MG63 (cell line): ENCODE measurements at regions not wholly inside any gene's neighbourhood (a gene's known extent, or its start where the extent isn't known, plus 50 kb on each side); places are given as distances from the start of the nearest gene placed in this dataset.

ENCODE experiments used
- DNase-seq: peaks from one replicate; pipeline ENCODE4 v3.0.0-alpha.2; 2020
- H3K27me3 ChIP-seq: fragments of 250-450 bp; sonication (Bioruptor Pico); 2 replicates; pipeline ENCODE4 v1.5.1; 2020; ENCODE audit warnings: mild to moderate bottlenecking, moderate library complexity
- H3K36me3 ChIP-seq: fragments of 250-450 bp; sonication (Bioruptor Pico); 2 replicates; pipeline ENCODE4 v1.5.1; 2020; ENCODE audit warnings: mild to moderate bottlenecking, moderate library complexity
- H3K4me3 ChIP-seq: fragments of 250-450 bp; sonication (Bioruptor Pico); 2 replicates; pipeline ENCODE4 v1.5.1; 2020; ENCODE audit warnings: mild to moderate bottlenecking, moderate library complexity
- H3K9me3 ChIP-seq: fragments of 250-450 bp; sonication (Bioruptor Pico); 2 replicates; pipeline ENCODE4 v1.5.1; 2020; ENCODE audit warnings: mild to moderate bottlenecking, moderate library complexity

DNA sequence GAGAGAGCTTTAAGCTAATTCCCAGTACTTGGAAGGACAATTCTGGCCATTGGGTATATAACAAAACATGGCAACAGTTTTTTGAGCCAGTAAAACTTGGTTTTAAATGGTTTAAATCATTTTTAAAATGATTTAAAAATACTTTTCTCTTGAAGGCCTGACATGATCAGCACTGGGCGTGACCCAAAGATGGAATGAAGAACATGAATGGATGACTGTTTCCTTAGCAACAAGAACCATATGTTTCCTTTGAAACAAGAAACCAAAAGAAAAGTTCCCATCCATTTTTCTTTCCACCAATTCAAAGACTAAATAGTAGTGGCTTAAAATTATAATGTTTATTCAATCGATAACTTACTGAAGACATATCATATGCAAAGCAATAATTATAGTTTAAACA lies 348.3 kb upstream of the FIGN start:
- no peaks in the 10 kb centered on the region for H3K9me3 ChIP-seq
- no peak overlapping the region for H3K4me3 ChIP-seq
- H3K27me3 ChIP-seq = no peaks in the 10 kb centered on the region; the same call in 1 of the 2 replicates
- no peak for DNase-seq
- no peaks in the 10 kb centered on the region for H3K36me3 ChIP-seq

DNA sequence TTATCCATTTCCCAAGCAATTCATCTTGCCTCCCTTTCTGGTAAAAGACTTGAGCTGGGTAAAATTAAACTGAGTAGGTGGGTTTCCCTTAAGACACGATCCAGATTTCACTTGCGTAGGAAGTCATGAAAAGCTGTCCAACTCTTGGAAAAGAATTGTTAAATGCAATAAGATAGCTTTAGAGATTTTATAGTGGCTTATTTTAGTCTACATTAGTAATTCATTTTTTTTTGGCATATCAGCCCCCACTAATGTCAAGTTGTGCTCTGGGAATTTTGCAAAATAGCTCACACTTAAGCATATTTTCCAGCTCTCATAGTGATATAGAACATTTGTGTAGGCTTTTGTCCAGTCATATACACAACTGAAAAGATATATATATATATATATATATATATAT lies 344.7 kb upstream of the FIGN start:
- Histone ChIP-seq H3K4me3 (no peak overlapping the region), H3K9me3 (no peaks in the 10 kb centered on the region), H3K27me3 (no peaks in the 10 kb centered on the region; the same call in 1 of the 2 replicates), H3K36me3 (no peaks in the 10 kb centered on the region)
- no peak for DNase-seq

DNA sequence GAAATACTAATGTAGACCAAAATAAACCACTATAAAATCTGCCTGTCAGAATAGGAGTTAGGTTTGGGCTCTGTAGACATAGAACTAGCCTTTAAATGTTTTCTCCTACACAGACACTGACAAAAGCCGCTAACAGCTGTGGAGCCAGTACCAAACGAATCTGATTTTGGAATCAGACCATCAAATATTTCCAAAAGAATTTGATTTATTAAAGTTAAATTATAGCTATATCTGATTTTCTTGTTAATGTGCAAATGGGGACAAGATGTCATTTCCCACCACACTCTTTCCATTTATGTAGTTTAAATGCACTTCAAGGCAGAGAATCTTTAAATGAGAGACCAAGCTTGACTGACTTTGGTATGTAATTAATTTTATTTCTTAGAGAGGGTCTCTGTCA lies 343.4 kb upstream of the FIGN start:
- H3K27me3 ChIP-seq = no peaks in the 10 kb centered on the region; the same call in 1 of the 2 replicates
- H3K4me3 ChIP-seq = no peak overlapping the region
- DNase-seq = no peak
- no peaks in the 10 kb centered on the region for H3K9me3 ChIP-seq
- H3K36me3 ChIP-seq = no peaks in the 10 kb centered on the region

DNA sequence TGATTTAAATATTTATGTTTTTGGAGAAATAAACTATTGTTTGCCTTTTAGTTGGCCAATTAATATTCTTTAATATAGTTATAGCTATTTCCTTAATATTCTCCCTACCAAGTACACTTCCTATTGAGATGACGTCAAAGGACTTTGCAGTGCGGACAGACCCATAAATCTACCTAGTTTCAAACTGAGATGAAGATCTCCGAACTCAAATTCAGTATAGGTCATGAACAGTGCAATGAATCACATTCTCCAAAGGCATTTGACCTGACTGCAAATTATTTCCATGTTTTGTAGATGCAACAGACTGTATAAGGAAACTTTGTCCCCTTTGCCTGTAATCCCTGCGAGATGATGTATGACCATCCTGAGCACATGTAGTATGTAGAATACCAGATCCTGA lies 342.6 kb upstream of the FIGN start:
- Histone ChIP-seq H3K36me3 (no peaks in the 10 kb centered on the region), H3K27me3 (no peaks in the 10 kb centered on the region; the same call in 1 of the 2 replicates), H3K9me3 (no peaks in the 10 kb centered on the region), H3K4me3 (no peak overlapping the region)
- DNase-seq = no peak

DNA sequence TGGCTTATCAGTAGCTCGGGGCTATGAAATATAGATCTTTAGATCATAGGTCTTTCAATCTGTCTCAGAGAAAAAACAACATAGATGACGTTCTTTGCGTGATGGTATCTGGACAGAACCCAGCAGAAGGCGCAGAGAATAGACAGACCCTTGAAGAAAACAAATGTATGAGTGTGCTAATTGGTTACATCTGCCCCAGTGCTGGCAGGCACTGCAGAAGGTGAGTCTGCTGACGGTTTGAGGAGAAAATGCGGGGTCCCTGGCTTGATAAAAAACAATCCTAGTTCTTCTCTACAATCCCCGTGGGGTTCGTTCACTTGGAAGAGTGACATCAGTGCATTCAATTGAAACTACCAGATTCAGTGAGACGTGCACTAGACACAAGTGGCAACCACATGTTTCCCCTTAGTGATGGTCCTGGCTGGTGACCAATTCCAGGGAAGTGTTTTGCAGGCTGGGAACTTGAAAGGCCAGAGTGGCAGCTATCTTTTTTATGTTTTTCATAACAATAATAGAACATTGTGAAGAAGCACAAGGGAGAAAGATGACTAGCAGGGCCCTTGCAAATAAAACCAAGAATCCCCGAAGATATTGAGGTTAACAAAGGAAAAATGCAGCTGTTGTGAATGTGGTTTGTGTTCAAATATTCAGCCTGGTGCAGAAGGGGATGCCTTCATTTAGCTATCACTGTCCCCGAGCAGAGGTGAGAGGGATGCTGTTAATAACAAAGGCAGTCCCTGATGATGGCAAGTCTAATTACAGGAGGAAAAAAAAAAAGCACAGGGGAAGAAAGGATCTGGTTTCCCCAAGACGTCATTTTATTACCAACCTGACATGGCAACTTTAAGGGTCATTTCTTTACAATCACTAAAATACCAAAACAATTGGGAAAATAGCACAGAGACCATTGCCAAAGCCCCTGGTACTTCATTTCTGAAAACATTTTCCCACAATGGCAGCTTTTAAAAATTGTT lies 337.6 kb upstream of the FIGN start:
- no peaks in the 10 kb centered on the region for H3K27me3 ChIP-seq
- no peak for DNase-seq
- H3K4me3 ChIP-seq = no peak overlapping the region
- H3K36me3 ChIP-seq = no peaks in the 10 kb centered on the region
- H3K9me3 ChIP-seq = no peaks in the 10 kb centered on the region

DNA sequence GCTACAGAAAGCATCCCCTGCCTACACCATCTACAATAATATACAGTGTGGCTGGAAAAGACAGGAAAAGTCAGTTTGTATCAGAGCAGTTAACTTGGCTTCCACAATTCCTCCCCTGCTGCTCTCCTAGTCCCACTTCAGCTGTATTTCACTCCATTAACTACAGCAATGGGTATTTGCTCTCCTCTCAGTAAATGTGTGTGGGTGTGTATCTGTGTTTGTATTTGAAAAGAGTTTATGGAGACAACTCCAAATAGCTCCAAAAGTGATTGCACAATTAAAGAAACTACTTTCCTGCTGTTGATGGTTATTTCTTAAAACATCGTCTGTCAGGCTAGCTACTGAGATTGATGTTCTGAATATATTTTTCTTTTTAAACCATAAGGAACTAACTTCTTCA lies 333.7 kb upstream of the FIGN start:
- DNase-seq = no peak
- no peaks in the 10 kb centered on the region for H3K36me3 ChIP-seq

DNA sequence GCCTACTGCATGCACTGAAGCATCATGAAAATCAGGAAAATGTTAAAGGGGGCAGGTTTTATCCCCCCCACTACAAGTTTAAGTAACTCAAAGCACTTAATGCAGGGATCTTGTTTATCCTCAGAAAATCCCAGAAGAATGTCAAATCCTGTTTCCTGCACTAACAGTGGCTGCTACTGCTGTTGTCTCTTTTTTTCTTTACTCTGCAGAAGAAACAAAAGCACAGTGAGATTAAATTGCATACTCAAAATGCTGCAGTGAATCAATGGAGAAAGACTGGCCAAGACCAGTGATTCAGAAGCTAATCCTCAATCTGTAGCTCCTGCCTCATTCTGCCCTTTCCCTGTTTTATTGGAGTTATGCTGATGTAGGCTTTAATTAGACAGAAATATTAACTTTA lies 332.3 kb upstream of the FIGN start:
- Histone ChIP-seq H3K27me3 (no peaks in the 10 kb centered on the region), H3K36me3 (no peaks in the 10 kb centered on the region), H3K9me3 (no peaks in the 10 kb centered on the region), H3K4me3 (no peak overlapping the region)
- DNase-seq = no peak

More for the DNA sequence above, 333.7 kb upstream of the FIGN start:
- no peak overlapping the region for H3K4me3 ChIP-seq
- H3K9me3 ChIP-seq = no peaks in the 10 kb centered on the region
- H3K27me3 ChIP-seq = no peaks in the 10 kb centered on the region

DNA sequence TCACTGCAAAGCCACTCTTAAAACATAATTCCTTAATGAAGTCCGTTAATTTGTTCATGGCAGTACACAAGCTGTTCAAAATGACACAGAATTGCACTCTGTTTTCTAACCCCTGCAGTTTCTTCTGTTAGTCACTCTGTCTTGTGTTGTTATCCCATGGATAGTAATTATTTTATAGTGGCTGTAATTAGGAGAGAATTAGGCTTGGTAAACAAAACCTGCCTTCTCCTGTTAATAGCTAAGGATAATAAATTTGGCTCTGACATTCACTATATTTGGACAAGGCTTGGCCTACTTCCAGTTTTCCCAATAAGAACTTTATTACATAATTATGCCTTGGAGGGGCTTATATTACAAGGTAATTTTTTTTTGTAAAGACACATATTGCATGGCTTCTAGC lies 330.3 kb upstream of the FIGN start:
- H3K4me3 ChIP-seq = no peak overlapping the region
- no peaks in the 10 kb centered on the region for H3K9me3 ChIP-seq
- H3K36me3 ChIP-seq = no peaks in the 10 kb centered on the region
- DNase-seq = no peak
- no peaks in the 10 kb centered on the region for H3K27me3 ChIP-seq

DNA sequence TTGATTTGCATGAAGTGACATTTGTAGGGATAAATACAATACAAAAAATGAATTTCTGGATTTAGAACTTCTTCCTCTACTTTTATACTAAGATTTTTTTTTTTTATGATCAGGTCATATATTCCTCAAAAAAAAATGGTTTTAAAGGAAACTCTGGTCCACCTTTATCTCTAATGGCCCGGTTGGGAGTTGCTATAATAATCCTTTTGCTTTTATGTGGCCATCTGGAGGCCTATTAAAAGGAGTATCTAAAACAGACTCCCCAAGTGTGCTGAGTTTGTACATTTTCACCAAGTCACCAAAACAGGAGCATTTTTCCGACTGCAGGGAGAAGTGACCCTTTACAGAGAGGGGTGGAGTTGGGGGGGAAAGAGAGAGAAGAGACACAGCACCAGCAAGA lies 329.2 kb upstream of the FIGN start:
- no peaks in the 10 kb centered on the region for H3K9me3 ChIP-seq
- no peaks in the 10 kb centered on the region for H3K27me3 ChIP-seq
- no peak overlapping the region for H3K4me3 ChIP-seq
- no peak for DNase-seq
- no peaks in the 10 kb centered on the region for H3K36me3 ChIP-seq

DNA sequence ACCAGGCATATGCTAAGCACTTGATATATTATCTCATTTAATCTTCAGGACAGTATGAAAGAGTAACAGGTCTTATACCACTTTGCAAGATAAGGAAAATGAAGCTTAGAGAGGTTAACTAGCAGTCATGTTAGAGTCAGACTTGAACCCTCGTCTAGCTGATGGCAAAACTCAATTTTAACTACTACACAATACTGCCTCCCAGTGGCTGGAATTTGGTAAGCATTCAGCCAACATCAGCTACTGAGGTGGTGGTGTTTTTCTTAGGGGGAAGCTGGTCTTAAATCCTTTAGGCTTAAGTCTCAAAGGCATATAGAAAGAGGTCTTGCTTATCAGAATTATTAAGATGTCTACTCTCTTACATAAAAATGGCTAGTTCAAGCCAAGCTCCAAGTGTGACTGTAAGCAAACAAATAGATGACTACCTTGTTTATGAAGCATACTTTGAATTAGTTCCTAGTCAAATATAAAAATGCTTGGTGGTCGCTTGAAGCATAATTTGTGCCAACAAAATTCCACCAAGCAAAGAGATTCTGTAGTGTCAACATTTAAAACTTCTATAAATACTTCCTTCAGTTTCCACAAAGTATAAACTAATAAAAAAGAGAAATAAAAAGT lies 325.4 kb upstream of the FIGN start:
- no peaks in the 10 kb centered on the region for H3K27me3 ChIP-seq
- peak; percentile 5 for DNase-seq
- H3K9me3 ChIP-seq = no peaks in the 10 kb centered on the region
- H3K4me3 ChIP-seq = no peak overlapping the region
- H3K36me3 ChIP-seq = no peaks in the 10 kb centered on the region

DNA sequence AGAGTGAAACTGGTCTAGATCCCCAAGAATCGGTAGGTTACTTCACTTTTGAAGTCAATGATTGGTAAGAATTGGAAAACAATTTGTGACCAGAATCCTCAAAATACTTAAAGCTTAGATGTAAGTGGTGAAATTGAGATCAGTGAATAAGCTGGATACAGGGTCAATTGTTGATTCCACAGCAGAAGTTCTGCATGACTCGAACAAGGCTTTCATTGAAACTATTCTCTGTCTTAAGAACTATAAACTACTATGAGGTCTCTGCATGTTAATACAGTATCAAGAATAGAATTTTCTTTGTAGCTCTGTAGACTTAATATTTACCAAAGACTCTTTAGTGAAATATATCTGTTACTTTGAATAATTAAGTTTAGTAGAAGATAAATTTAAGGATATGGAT lies 324.2 kb upstream of the FIGN start:
- Histone ChIP-seq H3K4me3 (no peak overlapping the region), H3K36me3 (no peaks in the 10 kb centered on the region), H3K27me3 (no peaks in the 10 kb centered on the region), H3K9me3 (no peaks in the 10 kb centered on the region)
- no peak for DNase-seq

DNA sequence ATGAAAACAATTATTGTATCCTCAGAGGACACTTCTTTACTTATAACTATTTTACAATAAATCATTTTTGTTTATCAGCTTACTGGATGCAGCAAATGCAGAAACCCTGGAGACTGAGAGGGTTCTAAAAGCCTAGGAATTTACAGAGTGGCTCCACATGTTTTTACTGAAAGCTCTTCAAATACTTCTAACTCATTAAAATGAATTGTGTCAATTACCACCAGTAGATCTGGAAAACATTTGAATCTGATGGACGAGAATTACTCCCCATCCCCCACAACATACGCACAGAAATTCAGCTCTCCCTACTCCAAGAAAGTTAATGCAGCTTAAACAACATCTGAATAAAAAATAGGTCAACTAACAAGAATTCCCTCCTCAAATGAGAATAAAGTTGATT lies 319.8 kb upstream of the FIGN start:
- Histone ChIP-seq H3K36me3 (no peaks in the 10 kb centered on the region), H3K9me3 (no peaks in the 10 kb centered on the region), H3K4me3 (no peak overlapping the region), H3K27me3 (no peaks in the 10 kb centered on the region)
- no peak for DNase-seq

DNA sequence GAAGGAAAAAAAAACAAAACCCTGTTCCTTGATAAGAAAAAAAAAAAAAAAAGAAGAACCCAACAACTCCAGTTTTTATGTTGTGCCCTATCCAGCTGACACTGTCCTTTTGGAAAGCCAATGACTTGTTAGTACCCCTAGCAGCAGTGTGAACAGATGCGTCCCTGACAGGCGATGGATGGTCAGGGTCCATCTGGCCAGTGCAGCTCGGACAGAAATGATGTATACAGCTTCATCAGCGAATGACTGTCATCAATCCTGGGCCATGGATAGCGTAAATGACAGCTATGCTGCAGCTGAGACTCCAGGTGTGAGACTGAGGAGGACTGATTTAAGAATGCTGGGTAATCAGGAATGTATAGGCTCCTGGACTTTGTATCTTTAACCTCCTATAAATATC lies 318.8 kb upstream of the FIGN start:
- Histone ChIP-seq H3K4me3 (no peak overlapping the region), H3K9me3 (no peaks in the 10 kb centered on the region), H3K36me3 (no peaks in the 10 kb centered on the region), H3K27me3 (no peaks in the 10 kb centered on the region)
- DNase-seq = no peak

DNA sequence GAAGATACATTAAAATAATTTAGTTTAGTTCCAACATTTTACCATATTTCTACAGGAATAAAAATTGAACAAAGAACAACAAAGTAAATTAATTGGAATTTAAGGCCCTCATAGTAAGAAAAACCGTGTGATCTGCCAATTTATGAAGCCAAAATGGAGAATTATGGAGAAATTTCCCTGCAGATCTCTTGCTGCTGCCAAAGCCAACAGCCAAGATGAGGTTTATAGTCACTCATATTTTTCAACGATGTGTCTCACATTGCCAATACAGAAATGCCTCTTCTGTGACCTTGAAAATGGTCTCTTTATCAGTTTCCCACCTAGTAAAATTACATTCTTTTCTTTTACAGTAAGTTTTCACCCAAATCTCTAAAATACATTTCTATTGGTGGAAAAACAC lies 317.2 kb upstream of the FIGN start:
- H3K4me3 ChIP-seq = no peak overlapping the region
- H3K9me3 ChIP-seq = no peaks in the 10 kb centered on the region
- no peak for DNase-seq
- no peaks in the 10 kb centered on the region for H3K36me3 ChIP-seq
- H3K27me3 ChIP-seq = no peaks in the 10 kb centered on the region

DNA sequence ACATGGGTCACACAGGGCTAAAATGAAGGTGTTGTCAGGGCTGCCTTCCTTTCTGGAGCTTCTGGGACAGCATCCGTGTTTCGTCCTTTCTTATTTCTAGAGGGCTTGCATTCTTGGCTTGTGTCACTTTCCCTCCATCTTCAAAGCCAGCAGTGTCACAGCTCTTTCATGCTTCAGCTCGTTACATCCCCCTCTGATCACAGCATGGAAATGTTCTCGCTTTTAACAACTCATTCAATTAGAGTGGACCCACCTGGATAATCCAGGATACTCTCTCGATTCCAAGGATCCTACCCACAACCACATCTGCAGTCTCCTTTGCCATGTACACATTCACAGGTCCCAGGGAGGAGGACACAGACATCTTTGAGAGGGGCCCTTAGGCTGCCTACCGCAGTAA lies 316.2 kb upstream of the FIGN start:
- H3K36me3 ChIP-seq = no peaks in the 10 kb centered on the region

DNA sequence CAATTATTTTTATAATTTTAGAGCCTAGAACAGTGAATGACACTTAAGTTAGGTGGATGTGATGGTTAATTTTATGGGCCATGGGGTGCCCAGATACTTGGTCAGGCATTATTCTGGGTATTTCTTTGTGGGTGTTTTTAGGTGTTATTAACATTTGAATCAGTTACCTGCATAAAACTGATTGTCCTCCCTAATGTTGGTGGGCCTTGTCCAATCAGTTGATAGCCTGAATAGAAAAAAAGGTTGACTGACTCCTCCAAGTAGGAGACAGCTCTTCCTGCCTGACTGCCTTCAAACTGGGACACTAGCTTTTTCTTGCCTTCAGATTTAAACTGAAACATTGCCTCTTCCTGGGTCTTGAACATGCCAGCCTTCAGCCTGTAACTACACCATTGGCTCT lies 312.9 kb upstream of the FIGN start:
- no peak for DNase-seq
- Histone ChIP-seq H3K27me3 (no peaks in the 10 kb centered on the region), H3K9me3 (no peaks in the 10 kb centered on the region), H3K4me3 (no peak overlapping the region), H3K36me3 (no peaks in the 10 kb centered on the region)

More for the DNA sequence above, 316.2 kb upstream of the FIGN start:
- H3K4me3 ChIP-seq = no peak overlapping the region
- no peaks in the 10 kb centered on the region for H3K27me3 ChIP-seq
- H3K9me3 ChIP-seq = no peaks in the 10 kb centered on the region
- DNase-seq = no peak

DNA sequence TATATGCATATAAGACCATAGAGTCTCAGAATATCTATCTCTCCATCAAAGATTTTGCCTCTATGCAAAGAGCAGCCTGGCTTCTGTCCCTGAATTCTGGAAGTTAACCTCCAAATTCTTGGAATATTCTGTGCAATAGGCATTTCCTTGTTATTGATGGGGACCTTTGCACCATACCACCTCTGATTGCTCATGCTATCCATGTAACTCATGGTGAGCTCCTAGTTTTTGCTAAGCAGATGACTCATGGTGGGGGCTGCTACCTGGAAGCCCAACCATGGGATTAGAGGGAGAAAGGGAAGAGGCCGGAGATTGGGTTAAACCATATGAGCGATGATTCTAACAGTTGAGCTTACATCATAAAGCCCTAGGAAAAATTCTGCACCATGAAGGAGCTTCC lies 310.2 kb upstream of the FIGN start:
- no peaks in the 10 kb centered on the region for H3K9me3 ChIP-seq
- no peak for DNase-seq

DNA sequence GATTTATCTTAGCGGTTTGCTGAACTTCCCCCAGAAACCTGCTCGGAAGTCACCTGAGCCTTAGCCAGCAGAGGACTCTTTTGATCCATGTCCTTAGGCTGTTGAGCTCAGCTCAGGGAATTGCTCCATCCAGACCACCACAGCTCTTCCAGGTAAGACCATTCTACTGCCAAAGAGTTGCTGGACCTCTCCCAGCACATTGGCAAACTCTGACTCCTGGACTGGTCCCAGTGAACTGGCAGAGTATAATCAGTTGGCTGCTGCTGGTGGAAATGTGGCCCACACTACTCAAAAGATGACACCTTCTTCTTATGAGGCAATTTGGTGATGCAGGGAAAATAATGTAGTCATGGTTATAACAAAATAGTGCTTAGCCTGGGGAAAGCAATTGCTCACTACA lies 308.8 kb upstream of the FIGN start:
- H3K36me3 ChIP-seq = no peaks in the 10 kb centered on the region
- H3K4me3 ChIP-seq = no peak overlapping the region
- no peaks in the 10 kb centered on the region for H3K27me3 ChIP-seq
- DNase-seq = no peak
- no peaks in the 10 kb centered on the region for H3K9me3 ChIP-seq

More for the DNA sequence above, 310.2 kb upstream of the FIGN start:
- no peak overlapping the region for H3K4me3 ChIP-seq
- no peaks in the 10 kb centered on the region for H3K36me3 ChIP-seq
- no peaks in the 10 kb centered on the region for H3K27me3 ChIP-seq
